Stomach (tissue), 4 donors: ENCODE measurements at regions not wholly inside any gene's neighbourhood (a gene's known extent, or its start where the extent isn't known, plus 50 kb on each side); places are given as distances from the start of the nearest gene placed in this dataset.

Experiments used
- CTCF ChIP-seq, 7 experiments: fragments of 450-650 bp in 4 of 7; fragments of 200-600 bp in 3 of 7; sonication (generic) in 3 of 7; IDR thresholded peaks; one replicate each; pipeline ENCODE4 v1.5.1; 2016 to 2019; ENCODE audit warnings: antibody characterized with exemption in 7 of 7, control low read depth in 2 of 7, mild to moderate bottlenecking in 1 of 7
- POLR2A ChIP-seq, 4 donors: fragments of 450-650 bp; IDR thresholded peaks; one replicate each; pipeline ENCODE4 v1.6.1; 2016; ENCODE audit warnings: antibody characterized with exemption in 4 of 4, control low read depth in 2 of 4, mild to moderate bottlenecking in 1 of 4, moderate library complexity in 1 of 4

- TF ChIP-seq CTCF (IDR thresholded peaks at IDR 0.05) (no peak), POLR2A (IDR thresholded peaks at IDR 0.05) (no peak)
Observed at GRCh38 chr3:72390841-72391240, 457.4 kb downstream of the SHQ1 start.
